GM21360 (cell line): ENCODE measurements at regions not wholly inside any gene's neighbourhood (a gene's known extent, or its start where the extent isn't known, plus 50 kb on each side); places are given as distances from the start of the nearest gene placed in this dataset.

Source experiments
- ATAC-seq: cut with Tn5 transposase; IDR thresholded peaks from one replicate; pipeline ENCODE4 v1.9.1; 2021; ENCODE audit warnings: mild to moderate bottlenecking, moderate library complexity; ENCODE audit not compliant: unreplicated experiment

- ATAC-seq = no peak
These were observed 312.0 kb upstream of the ZMIZ1 start for GRCh38 chr10:78756604-78757343.

GRCh38 chr10:78757344-78757925, 311.3 kb upstream of the ZMIZ1 start:
- ATAC-seq = no peak

- no peak for ATAC-seq
These were observed 310.6 kb upstream of the ZMIZ1 start for GRCh38 chr10:78758176-78758575.

GRCh38 chr10:78759456-78760120, 309.2 kb upstream of the ZMIZ1 start:
- no peak for ATAC-seq

GRCh38 chr10:78760463-78761310, 308.1 kb upstream of the ZMIZ1 start:
- ATAC-seq = no peak

- no peak for ATAC-seq
These were observed 307.4 kb upstream of the ZMIZ1 start for GRCh38 chr10:78761311-78761781.

- no peak for ATAC-seq
These were observed 306.6 kb upstream of the ZMIZ1 start for GRCh38 chr10:78762086-78762630.

GRCh38 chr10:78763234-78763633, 305.5 kb upstream of the ZMIZ1 start:
- ATAC-seq = no peak

GRCh38 chr10:78763651-78764395, 304.9 kb upstream of the ZMIZ1 start:
- peak; percentile 73 for ATAC-seq

GRCh38 chr10:78764436-78764835, 304.3 kb upstream of the ZMIZ1 start:
- ATAC-seq = no peak

GRCh38 chr10:78764846-78765430, 303.8 kb upstream of the ZMIZ1 start:
- no peak for ATAC-seq

- ATAC-seq = no peak
These were observed 302.9 kb upstream of the ZMIZ1 start for GRCh38 chr10:78765726-78766335.

GRCh38 chr10:78766603-78767002, 302.2 kb upstream of the ZMIZ1 start:
- no peak for ATAC-seq

- ATAC-seq = no peak
These were observed 300.5 kb upstream of the ZMIZ1 start for GRCh38 chr10:78768041-78768835.

GRCh38 chr10:78768876-78769275, 299.9 kb upstream of the ZMIZ1 start:
- no peak for ATAC-seq

GRCh38 chr10:78769526-78769925, 299.2 kb upstream of the ZMIZ1 start:
- no peak for ATAC-seq

GRCh38 chr10:78770167-78771090, 298.3 kb upstream of the ZMIZ1 start:
- no peak for ATAC-seq
